GM12878 (cell line): ENCODE measurements at regions not wholly inside any gene's neighbourhood (a gene's known extent, or its start where the extent isn't known, plus 50 kb on each side); places are given as distances from the start of the nearest gene placed in this dataset. TPM values are rescaled to one million over a fixed set of nuclear protein-coding genes. Genes with fewer than 3 reads are reported as not detected.

Source experiments
- ATAC-seq: fragments of 200-7000 bp; cut with Tn5 transposase; 3 replicates; pipeline ENCODE4 v1.9.1; 2020; ENCODE audit warnings: mild to moderate bottlenecking, moderate library complexity
- BruUV-seq: library from RNA; stranded (reverse); fragments of 400-500 nt; replicated peaks from 2 replicates; lab custom pipeline; 2021; lab: Mats Ljungman, UMichigan
- CTCF ChIA-PET: fragments of 300-600 bp; sonication (Branson Sonifier 250); formaldehyde crosslinking; extraction: SDS; loops from one replicate; lab custom pipeline; 2021; ENCODE audit warnings: inconsistent platforms; lab: Yijun Ruan, JAX
- POLR2A ChIA-PET: fragments of 350-600 bp; formaldehyde crosslinking; extraction: SDS; loops from one replicate; lab custom pipeline; 2021; ENCODE audit warnings: inconsistent platforms; lab: Charles Lee
- RAD21 ChIA-PET: fragments of 300-600 bp; sonication (Branson Sonifier 250); formaldehyde crosslinking; loops from one replicate; lab custom pipeline; 2023; ENCODE audit warnings: antibody characterized with exemption; ENCODE audit not compliant: unreplicated experiment; lab: Charles Lee
- SMC1A ChIA-PET: fragments of 300-600 bp; sonication (Branson Sonifier 250); formaldehyde crosslinking; loops from one replicate; lab custom pipeline; 2023; ENCODE audit not compliant: unreplicated experiment, uncharacterized antibody; lab: Charles Lee
- DNase-seq: peaks from one replicate; pipeline ENCODE4 v3.0.0-alpha.2; 2011; ENCODE audit warnings: low read depth, low spot score
- FAIRE-seq: peaks from 3 replicates; lab custom pipeline; 2011; peaks lifted over from hg19 to GRCh38; lab: Jason Lieb, UNC
- H2AFZ ChIP-seq: 2 replicates; pipeline ENCODE4 v1.6.0; 2011; ENCODE audit warnings: low read depth, low read length, control low read depth; ENCODE audit not compliant: control insufficient read depth
- H3K27ac ChIP-seq: 2 replicates; pipeline ENCODE4 v1.5.1; 2011; ENCODE audit warnings: control low read depth; ENCODE audit not compliant: control insufficient read depth, insufficient read depth
- H3K27me3 ChIP-seq, 2 experiments: replicated peaks in 1 of 2; 2 replicates each; pipeline versions ENCODE4 v1.6.0 to v1.6.1; 2011; ENCODE audit warnings: low read length in 1 of 2; ENCODE audit not compliant: control insufficient read depth in 2 of 2, insufficient read depth in 2 of 2
- H3K36me3 ChIP-seq, 2 experiments: 2 replicates each; pipeline ENCODE4 v1.5.1; 2011; ENCODE audit warnings: low read length in 1 of 2; ENCODE audit not compliant: control insufficient read depth in 2 of 2, insufficient read depth in 2 of 2
- H3K4me1 ChIP-seq: 2 replicates; pipeline ENCODE4 v1.6.1; 2011; ENCODE audit warnings: mild to moderate bottlenecking, low read length, moderate library complexity, mixed read lengths; ENCODE audit not compliant: control insufficient read depth, insufficient read depth
- H3K4me2 ChIP-seq: 2 replicates; pipeline ENCODE4 v1.6.0; 2011; ENCODE audit warnings: control low read depth; ENCODE audit not compliant: control insufficient read depth, insufficient read depth
- H3K4me3 ChIP-seq: fragments of 200-600 bp; sonication (generic); 2 replicates; pipeline ENCODE4 v1.5.1; 2016
- H3K79me2 ChIP-seq: 2 replicates; pipeline ENCODE4 v1.6.0; 2011; ENCODE audit warnings: low read length; ENCODE audit not compliant: control insufficient read depth, insufficient read depth
- H3K9ac ChIP-seq: 2 replicates; pipeline ENCODE4 v1.8.0; 2011; ENCODE audit warnings: low read length, control low read depth, mixed read lengths; ENCODE audit not compliant: control insufficient read depth, insufficient read depth
- H3K9me3 ChIP-seq: replicated peaks from 3 replicates; pipeline ENCODE4 v1.5.1; 2011; ENCODE audit warnings: mild to moderate bottlenecking, low read length; ENCODE audit not compliant: control insufficient read depth, insufficient read depth
- H4K20me1 ChIP-seq: 2 replicates; pipeline ENCODE4 v1.6.0; 2011; ENCODE audit not compliant: control insufficient read depth, insufficient read depth
- SPI1 ChIP-seq: IDR thresholded peaks from 2 replicates; pipeline ENCODE4 v1.6.1; 2011; ENCODE audit warnings: low read depth, mild to moderate bottlenecking, low read length, moderate library complexity, borderline replicate concordance; ENCODE audit not compliant: insufficient read depth
- SREBF1 ChIP-seq: IDR thresholded peaks from 2 replicates; pipeline ENCODE4 v1.6.1; 2012; ENCODE audit warnings: mild to moderate bottlenecking, low read length
- WGBS: methylation state at CpG from one replicate; pipeline ENCODE4 v1.1.6; 2016; ENCODE audit warnings: low lambda C conversion rate; ENCODE audit not compliant: insufficient replicate concordance, insufficient coverage; ENCODE audit errors: missing lambda C conversion rate; 5-methylcytosine and 5-hydroxymethylcytosine counted together
- in situ Hi-C: fragments of 300-500 bp; cut with MboI; formaldehyde crosslinking; loops from 9 replicates; pipeline ENCODE4 v1.14.3; 2018; ENCODE audit warnings: mixed read lengths
- intact Hi-C: fragments of 100-400 bp; cut with micrococcal nuclease; formaldehyde crosslinking; loops from one replicate; pipeline ENCODE4 v1.14.2; 2022; ENCODE audit not compliant: unreplicated experiment
- small RNA-seq: library from RNA; depleted of rRNA; stranded (forward); fragments of <200 nt; gene quantifications from one replicate; pipeline ENCODE3, GENCODE V24; 2014
- TF ChIP-seq, protein P1 (sequence below): fragments of 450-650 bp; IDR thresholded peaks from 2 replicates; pipeline ENCODE4 v1.6.1; 2017; ENCODE audit warnings: mild to moderate bottlenecking, moderate library complexity

DNA sequence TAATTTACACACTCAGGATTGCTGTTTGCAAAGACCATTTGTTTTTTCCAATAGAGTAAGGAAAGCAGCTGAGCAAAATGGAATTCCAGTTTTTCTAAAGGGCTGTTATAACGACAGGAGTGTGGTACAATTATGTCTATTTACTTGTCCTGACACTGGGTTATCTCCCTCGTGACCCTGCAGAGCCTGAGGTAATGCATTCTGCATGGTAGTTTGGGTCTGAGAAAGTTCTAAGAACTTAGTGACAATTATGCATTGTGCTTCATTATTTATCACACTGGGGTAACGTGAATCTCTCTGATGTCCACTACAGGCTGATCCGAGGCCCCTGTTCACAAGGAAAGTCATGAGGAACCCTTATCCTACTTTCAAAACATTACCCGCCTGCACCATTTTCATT is 50.7 kb upstream of the EDNRB start:
- intact Hi-C loops: no loop called here
- H3K27me3 ChIP-seq: no peaks in the 10 kb centered on the region
- H3K9ac ChIP-seq: no peak overlapping the region
- no peaks in the 10 kb centered on the region for H3K36me3 ChIP-seq
- H3K27ac ChIP-seq: no peak overlapping the region
- DNase-seq: no peak
- no peak overlapping the region for H3K4me3 ChIP-seq
- H4K20me1 ChIP-seq: no peaks in the 10 kb centered on the region
- H3K9me3 ChIP-seq: no peaks in the 10 kb centered on the region
- RAD21 ChIA-PET: no interaction called here
- in situ Hi-C loops: no loop called here
- no peak overlapping the region for H3K4me2 ChIP-seq
- 24% methylated on average over 5 of the region's 5 CpGs for WGBS
- SMC1A ChIA-PET: no interaction called here
- TF ChIP-seq SREBF1 (no peak), SPI1 (no peak)
- TF ChIP-seq, protein P1, sequence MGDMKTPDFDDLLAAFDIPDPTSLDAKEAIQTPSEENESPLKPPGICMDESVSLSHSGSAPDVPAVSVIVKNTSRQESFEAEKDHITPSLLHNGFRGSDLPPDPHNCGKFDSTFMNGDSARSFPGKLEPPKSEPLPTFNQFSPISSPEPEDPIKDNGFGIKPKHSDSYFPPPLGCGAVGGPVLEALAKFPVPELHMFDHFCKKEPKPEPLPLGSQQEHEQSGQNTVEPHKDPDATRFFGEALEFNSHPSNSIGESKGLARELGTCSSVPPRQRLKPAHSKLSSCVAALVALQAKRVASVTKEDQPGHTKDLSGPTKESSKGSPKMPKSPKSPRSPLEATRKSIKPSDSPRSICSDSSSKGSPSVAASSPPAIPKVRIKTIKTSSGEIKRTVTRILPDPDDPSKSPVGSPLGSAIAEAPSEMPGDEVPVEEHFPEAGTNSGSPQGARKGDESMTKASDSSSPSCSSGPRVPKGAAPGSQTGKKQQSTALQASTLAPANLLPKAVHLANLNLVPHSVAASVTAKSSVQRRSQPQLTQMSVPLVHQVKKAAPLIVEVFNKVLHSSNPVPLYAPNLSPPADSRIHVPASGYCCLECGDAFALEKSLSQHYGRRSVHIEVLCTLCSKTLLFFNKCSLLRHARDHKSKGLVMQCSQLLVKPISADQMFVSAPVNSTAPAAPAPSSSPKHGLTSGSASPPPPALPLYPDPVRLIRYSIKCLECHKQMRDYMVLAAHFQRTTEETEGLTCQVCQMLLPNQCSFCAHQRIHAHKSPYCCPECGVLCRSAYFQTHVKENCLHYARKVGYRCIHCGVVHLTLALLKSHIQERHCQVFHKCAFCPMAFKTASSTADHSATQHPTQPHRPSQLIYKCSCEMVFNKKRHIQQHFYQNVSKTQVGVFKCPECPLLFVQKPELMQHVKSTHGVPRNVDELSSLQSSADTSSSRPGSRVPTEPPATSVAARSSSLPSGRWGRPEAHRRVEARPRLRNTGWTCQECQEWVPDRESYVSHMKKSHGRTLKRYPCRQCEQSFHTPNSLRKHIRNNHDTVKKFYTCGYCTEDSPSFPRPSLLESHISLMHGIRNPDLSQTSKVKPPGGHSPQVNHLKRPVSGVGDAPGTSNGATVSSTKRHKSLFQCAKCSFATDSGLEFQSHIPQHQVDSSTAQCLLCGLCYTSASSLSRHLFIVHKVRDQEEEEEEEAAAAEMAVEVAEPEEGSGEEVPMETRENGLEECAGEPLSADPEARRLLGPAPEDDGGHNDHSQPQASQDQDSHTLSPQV: no peak
- no TSS peak for BruUV-seq
- H2AFZ ChIP-seq: no peak overlapping the region
- CTCF ChIA-PET: interaction anchor here (1.1 kb wide), 1 partner anchor 18 kb away, joined by 3 read pairs; no protein-coding TSS in a partner anchor
- FAIRE-seq: no peak
- POLR2A ChIA-PET: no interaction called here
- no peaks in the 10 kb centered on the region for H3K79me2 ChIP-seq
- no peaks in the 10 kb centered on the region for H3K4me1 ChIP-seq
- ATAC-seq: no peak

Small RNAs in the stretch of these regions (small RNA-seq; reads per million reads assigned to genes)
- gene RNY3P3: not detected
